ENCODE measurements at regions not wholly inside any gene's neighbourhood (a gene's known extent, or its start where the extent isn't known, plus 50 kb on each side); places are given as distances from the start of the nearest gene placed in this dataset.

DNA sequence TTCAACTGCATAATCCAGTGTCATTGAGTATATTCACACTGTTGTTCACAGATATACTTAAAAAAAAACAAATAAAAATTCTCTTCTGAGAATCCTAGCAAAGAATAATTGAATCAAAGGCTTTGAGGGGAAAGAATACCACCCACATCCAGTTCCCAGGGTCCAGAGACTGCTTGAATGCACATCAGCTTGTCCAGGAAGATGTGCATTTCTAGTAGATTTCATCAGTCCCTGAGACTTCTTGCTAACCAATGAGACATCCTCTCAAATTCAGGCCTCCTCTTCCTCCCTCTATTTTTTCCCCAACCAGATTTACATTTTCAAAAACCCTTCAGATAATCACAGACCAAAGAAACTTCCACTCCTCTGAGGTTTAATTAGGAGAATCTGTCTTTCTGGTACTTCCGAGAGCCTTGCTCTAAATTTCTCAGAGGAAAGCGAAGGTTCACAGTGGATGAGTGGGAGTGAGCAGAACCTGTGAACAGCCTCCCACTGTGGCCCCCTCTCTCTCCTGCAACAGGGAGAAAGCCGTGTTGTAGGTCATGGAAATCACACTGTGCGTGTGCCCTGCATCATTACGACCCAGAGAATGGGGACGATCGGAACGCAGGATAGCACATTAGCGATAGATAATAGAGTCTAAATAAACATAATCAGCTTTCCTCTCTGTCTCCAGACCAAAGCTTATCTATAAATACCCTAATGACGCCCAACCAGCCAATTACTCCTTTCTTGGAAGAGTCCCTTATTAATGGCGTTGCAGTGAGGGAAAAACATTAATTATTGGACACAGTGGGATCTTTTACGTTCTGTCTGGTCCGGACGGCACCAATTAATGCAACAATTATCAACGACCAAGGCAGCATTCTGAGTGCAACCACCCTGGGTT, 212.5 kb downstream of the EMX2 start:
- intact Hi-C loops (cut with micrococcal nuclease) = no loop called here

DNA sequence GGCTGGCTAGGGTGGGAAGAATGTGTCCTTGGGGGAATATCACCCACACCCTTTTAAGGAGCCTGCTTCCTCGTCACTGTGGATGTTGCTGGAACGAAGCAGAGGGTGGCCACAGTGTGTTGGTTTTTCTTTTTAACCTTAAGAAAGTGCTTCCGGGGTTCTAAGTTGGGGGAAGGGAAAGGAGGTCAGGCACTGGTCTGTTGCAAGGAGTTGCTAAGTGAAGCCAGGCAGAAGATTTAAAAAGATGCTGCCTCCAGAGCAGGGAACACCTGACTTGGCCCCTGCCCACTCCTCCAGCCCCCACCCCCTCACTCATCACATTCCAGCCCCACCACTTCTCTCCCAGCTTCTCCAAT, 213.1 kb downstream of the EMX2 start:
- Mint-ChIP-seq H3K4me1 (no peaks in the 10 kb centered on the region), H3K4me3 (no peak overlapping the region), H3K9me3 (no peaks in the 10 kb centered on the region), H3K27me3 (ENCODE audit: low read depth in 3 of 3) (peaks cover 3 to 16% (median 7%) of the 10 kb centered on the region in 3 donors), H3K27ac (peak overlapping the region in 2 of 7 donors; percentile 63 to 73), H3K36me3 (no peaks in the 10 kb centered on the region)
- Histone ChIP-seq H2AFZ (ENCODE audit: insufficient read depth, low read depth, low read length, poor library complexity, severe bottlenecking) (no peak overlapping the region), H3K4me3 (replicated peaks in 1 of 3; ENCODE audit: low read depth in 2 of 3, low read length in 3 of 3) (no peak overlapping the region), H3K4me2 (replicated peaks; ENCODE audit: extremely low read depth, low read length, poor library complexity, severe bottlenecking) (no peak overlapping the region), H3K9ac (ENCODE audit: insufficient read depth, low read length, poor library complexity, severe bottlenecking) (no peak overlapping the region), H3K9me3 (replicated peaks in 1 of 2; ENCODE audit: control insufficient read depth in 1 of 2, insufficient read depth in 1 of 2, low read length in 2 of 2) (no peaks in the 10 kb centered on the region), H3K27ac (ENCODE audit: low read depth in 1 of 2, low read length in 2 of 2) (no peak overlapping the region), H3K36me3 (replicated peaks in 1 of 2; ENCODE audit: control insufficient read depth in 1 of 2, insufficient read depth in 2 of 2, low read length in 2 of 2) (no peaks in the 10 kb centered on the region), H3K27me3 (ENCODE audit: control insufficient read depth in 2 of 2, insufficient read depth in 2 of 2, low read length in 2 of 2) (no peaks in the 10 kb centered on the region), H3K79me2 (ENCODE audit: insufficient read depth, low read length) (no peaks in the 10 kb centered on the region), H4K20me1 (ENCODE audit: insufficient read depth, low read length) (no peaks in the 10 kb centered on the region), H3K4me1 (ENCODE audit: control insufficient read depth in 1 of 2, insufficient read depth in 2 of 2, low read length in 2 of 2) (no peaks in the 10 kb centered on the region)
- intact Hi-C loops (cut with micrococcal nuclease) = no loop called here
- WGBS (ENCODE audit: insufficient coverage) = 72% methylated on average over 2 of the region's 3 CpGs
- TF ChIP-seq, protein P1, sequence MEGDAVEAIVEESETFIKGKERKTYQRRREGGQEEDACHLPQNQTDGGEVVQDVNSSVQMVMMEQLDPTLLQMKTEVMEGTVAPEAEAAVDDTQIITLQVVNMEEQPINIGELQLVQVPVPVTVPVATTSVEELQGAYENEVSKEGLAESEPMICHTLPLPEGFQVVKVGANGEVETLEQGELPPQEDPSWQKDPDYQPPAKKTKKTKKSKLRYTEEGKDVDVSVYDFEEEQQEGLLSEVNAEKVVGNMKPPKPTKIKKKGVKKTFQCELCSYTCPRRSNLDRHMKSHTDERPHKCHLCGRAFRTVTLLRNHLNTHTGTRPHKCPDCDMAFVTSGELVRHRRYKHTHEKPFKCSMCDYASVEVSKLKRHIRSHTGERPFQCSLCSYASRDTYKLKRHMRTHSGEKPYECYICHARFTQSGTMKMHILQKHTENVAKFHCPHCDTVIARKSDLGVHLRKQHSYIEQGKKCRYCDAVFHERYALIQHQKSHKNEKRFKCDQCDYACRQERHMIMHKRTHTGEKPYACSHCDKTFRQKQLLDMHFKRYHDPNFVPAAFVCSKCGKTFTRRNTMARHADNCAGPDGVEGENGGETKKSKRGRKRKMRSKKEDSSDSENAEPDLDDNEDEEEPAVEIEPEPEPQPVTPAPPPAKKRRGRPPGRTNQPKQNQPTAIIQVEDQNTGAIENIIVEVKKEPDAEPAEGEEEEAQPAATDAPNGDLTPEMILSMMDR (IDR thresholded peaks at IDR 0.05) = no peak
- no peak for DNase-seq

More for the DNA sequence above, 212.5 kb downstream of the EMX2 start:
- Histone ChIP-seq H2AFZ (ENCODE audit: insufficient read depth, low read depth, low read length, poor library complexity, severe bottlenecking) (no peak overlapping the region), H3K4me3 (replicated peaks in 1 of 3; ENCODE audit: low read depth in 2 of 3, low read length in 3 of 3) (no peak overlapping the region), H3K4me2 (replicated peaks; ENCODE audit: extremely low read depth, low read length, poor library complexity, severe bottlenecking) (no peak overlapping the region), H3K79me2 (ENCODE audit: insufficient read depth, low read length) (no peaks in the 10 kb centered on the region), H3K4me1 (ENCODE audit: control insufficient read depth in 1 of 2, insufficient read depth in 2 of 2, low read length in 2 of 2) (no peaks in the 10 kb centered on the region), H3K9me3 (replicated peaks in 1 of 2; ENCODE audit: control insufficient read depth in 1 of 2, insufficient read depth in 1 of 2, low read length in 2 of 2) (no peaks in the 10 kb centered on the region), H3K27me3 (ENCODE audit: control insufficient read depth in 2 of 2, insufficient read depth in 2 of 2, low read length in 2 of 2) (no peaks in the 10 kb centered on the region), H3K9ac (ENCODE audit: insufficient read depth, low read length, poor library complexity, severe bottlenecking) (no peak overlapping the region), H3K36me3 (replicated peaks in 1 of 2; ENCODE audit: control insufficient read depth in 1 of 2, insufficient read depth in 2 of 2, low read length in 2 of 2) (no peaks in the 10 kb centered on the region), H4K20me1 (ENCODE audit: insufficient read depth, low read length) (no peaks in the 10 kb centered on the region), H3K27ac (ENCODE audit: low read depth in 1 of 2, low read length in 2 of 2) (no peak overlapping the region)
- no peaks in the 10 kb centered on the region for H3K4me1 Mint-ChIP-seq
- TF ChIP-seq, protein P1 (IDR thresholded peaks at IDR 0.05) = no peak
- no CpG with 5 or more reads among the region's 15 CpGs for WGBS (ENCODE audit: insufficient coverage)
- no peak overlapping the region for H3K4me3 Mint-ChIP-seq
- H3K27me3 Mint-ChIP-seq (ENCODE audit: low read depth in 3 of 3) = peaks cover 3 to 16% (median 7%) of the 10 kb centered on the region in 3 donors
- no peak overlapping the region for H3K27ac Mint-ChIP-seq
- H3K36me3 Mint-ChIP-seq = no peaks in the 10 kb centered on the region
- no peak for DNase-seq
- H3K9me3 Mint-ChIP-seq = no peaks in the 10 kb centered on the region

All from CD14-positive monocyte (primary cell).